22Rv1 (cell line): ENCODE measurements at regions not wholly inside any gene's neighbourhood (a gene's known extent, or its start where the extent isn't known, plus 50 kb on each side); places are given as distances from the start of the nearest gene placed in this dataset.

Experiments
- H3K27ac ChIP-seq: fragments of 450-650 bp; 2 replicates; pipeline ENCODE4 v1.5.1; 2017
- CTCF ChIP-seq: fragments of 450-650 bp; IDR thresholded peaks from 2 replicates; pipeline ENCODE4 v1.5.1; 2017; ENCODE audit warnings: mild to moderate bottlenecking
- ZFX ChIP-seq: fragments of 450-650 bp; IDR thresholded peaks from 2 replicates; pipeline ENCODE4 v1.6.1; 2017; ENCODE audit warnings: antibody characterized with exemption, borderline replicate concordance

- TF ChIP-seq CTCF, result no peak
Observed at GRCh38 chr18:42670860-42671259, 444.6 kb downstream of the RIT2 start.

GRCh38 chr18:42675810-42676209 is 439.7 kb downstream of the RIT2 start:
- no peak overlapping the region for H3K27ac ChIP-seq

More at GRCh38 chr18:42670860-42671259, 444.6 kb downstream of the RIT2 start:
- H3K27ac ChIP-seq, result no peak overlapping the region

GRCh38 chr18:42683094-42683493 is 432.4 kb downstream of the RIT2 start:
- H3K27ac ChIP-seq, result no peak overlapping the region
- TF ChIP-seq CTCF, result no peak
- no peak for TF ChIP-seq ZFX

More at GRCh38 chr18:42675810-42676209, 439.7 kb downstream of the RIT2 start:
- no peak for TF ChIP-seq ZFX
- no peak for TF ChIP-seq CTCF

GRCh38 chr18:42689310-42689709 is 426.2 kb downstream of the RIT2 start:
- TF ChIP-seq ZFX (no peak), CTCF (no peak)
- H3K27ac ChIP-seq, result no peak overlapping the region
